WTC11 (cell line): ENCODE measurements at regions not wholly inside any gene's neighbourhood (a gene's known extent, or its start where the extent isn't known, plus 50 kb on each side); places are given as distances from the start of the nearest gene placed in this dataset.

ENCODE experiments used
- ATAC-seq: fragments of 200-7000 bp; cut with Tn5 transposase; 2 replicates; pipeline ENCODE4 v1.10.0; 2021; ENCODE audit warnings: mild to moderate bottlenecking, moderate library complexity
- CTCF ChIA-PET: fragments of 300-600 bp; sonication (Branson Sonifier 250); formaldehyde crosslinking; loops from one replicate; lab custom pipeline; 2021; ENCODE audit warnings: antibody characterized with exemption; lab: Charles Lee
- POLR2A ChIA-PET: fragments of 350-600 bp; sonication (Branson Sonifier 250); formaldehyde crosslinking; loops from one replicate; lab custom pipeline; 2021; ENCODE audit warnings: antibody characterized with exemption; lab: Charles Lee
- DNase-seq: peaks from one replicate; pipeline ENCODE4 v3.0.0; 2021; ENCODE audit warnings: low spot score
- H3K27ac Mint-ChIP-seq: 2 replicates; pipeline ENCODE4 v1.8.0; 2021; ENCODE audit warnings: mixed read lengths
- H3K27me3 Mint-ChIP-seq: 2 replicates; pipeline ENCODE4 v1.8.0; 2021; ENCODE audit warnings: low read depth, mild to moderate bottlenecking, moderate library complexity, mixed read lengths
- H3K36me3 Mint-ChIP-seq: 2 replicates; pipeline ENCODE4 v1.8.0; 2021; ENCODE audit warnings: mixed read lengths
- H3K4me1 Mint-ChIP-seq: 2 replicates; pipeline ENCODE4 v1.8.0; 2022; ENCODE audit warnings: mixed read lengths
- H3K4me3 Mint-ChIP-seq: 2 replicates; pipeline ENCODE4 v1.8.0; 2021; ENCODE audit warnings: mild to moderate bottlenecking, moderate library complexity, mixed read lengths
- H3K9me3 Mint-ChIP-seq: 2 replicates; pipeline ENCODE4 v1.8.0; 2021; ENCODE audit warnings: mixed read lengths
- ATF3 ChIP-seq: sonication (generic); formaldehyde crosslinking; conservative IDR thresholded peaks from 2 replicates; pipeline ENCODE4 v1.8.1; 2022; ENCODE audit warnings: mild to moderate bottlenecking, missing genetic modification reagents
- CBFB ChIP-seq: sonication (generic); formaldehyde crosslinking; IDR thresholded peaks from 2 replicates; pipeline ENCODE4 v1.8.1; 2022; ENCODE audit warnings: mild to moderate bottlenecking, low read depth, missing genetic modification reagents
- CREB1 ChIP-seq: sonication (generic); formaldehyde crosslinking; IDR thresholded peaks from 2 replicates; pipeline ENCODE4 v1.8.0; 2023; ENCODE audit warnings: mild to moderate bottlenecking, missing genetic modification reagents
- E2F4 ChIP-seq: sonication (generic); formaldehyde crosslinking; IDR thresholded peaks from 2 replicates; pipeline ENCODE4 v1.8.1; 2022; ENCODE audit warnings: low read depth, mild to moderate bottlenecking, moderate library complexity, missing genetic modification reagents, borderline replicate concordance
- ELF4 ChIP-seq: sonication (generic); formaldehyde crosslinking; IDR thresholded peaks from 2 replicates; pipeline ENCODE4 v1.8.1; 2022; ENCODE audit warnings: low read depth, mild to moderate bottlenecking, moderate library complexity, missing genetic modification reagents
- FOXJ3 ChIP-seq: sonication (generic); formaldehyde crosslinking; IDR thresholded peaks from 2 replicates; pipeline ENCODE4 v1.9.0; 2021; ENCODE audit warnings: missing genetic modification reagents, mild to moderate bottlenecking, borderline replicate concordance
- GRHL2 ChIP-seq: fragments of 250-450 bp; sonication (Bioruptor Pico); IDR thresholded peaks from 2 replicates; pipeline ENCODE4 v1.8.0; 2022; ENCODE audit warnings: mild to moderate bottlenecking, moderate library complexity; ENCODE audit not compliant: insufficient replicate concordance, severe bottlenecking
- GTF2I ChIP-seq: fragments of 250-450 bp; sonication (Bioruptor Pico); conservative IDR thresholded peaks from 2 replicates; pipeline ENCODE4 v1.4.0; 2021; ENCODE audit warnings: mild to moderate bottlenecking
- HMGA2 ChIP-seq: fragments of 250-450 bp; sonication (Bioruptor Pico); IDR thresholded peaks from 2 replicates; pipeline ENCODE4 v1.4.0; 2021; ENCODE audit warnings: mild to moderate bottlenecking, moderate library complexity
- HMGXB4 ChIP-seq: sonication (generic); formaldehyde crosslinking; IDR thresholded peaks from 2 replicates; pipeline ENCODE4 v1.8.1; 2023; ENCODE audit warnings: mild to moderate bottlenecking, moderate library complexity, missing genetic modification reagents
- JAZF1 ChIP-seq: fragments of 250-450 bp; sonication (Bioruptor Pico); IDR thresholded peaks from 2 replicates; pipeline ENCODE4 v1.9.0; 2021; ENCODE audit warnings: moderate library complexity, mild to moderate bottlenecking, inconsistent platforms
- MXD4 ChIP-seq: fragments of 250-450 bp; sonication (Bioruptor Pico); IDR thresholded peaks from 2 replicates; pipeline ENCODE4 v1.8.0; 2021; ENCODE audit warnings: mild to moderate bottlenecking, moderate library complexity, borderline replicate concordance
- NFYB ChIP-seq: sonication (generic); formaldehyde crosslinking; conservative IDR thresholded peaks from 2 replicates; pipeline ENCODE4 v1.8.0; 2022; ENCODE audit warnings: low read depth, missing genetic modification reagents
- NR2C2 ChIP-seq: sonication (generic); formaldehyde crosslinking; IDR thresholded peaks from 2 replicates; pipeline ENCODE4 v1.8.0; 2022; ENCODE audit warnings: mild to moderate bottlenecking, missing genetic modification reagents
- NR3C1 ChIP-seq: sonication (generic); formaldehyde crosslinking; conservative IDR thresholded peaks from 2 replicates; pipeline ENCODE4 v1.8.1; 2023; ENCODE audit warnings: low read depth, mild to moderate bottlenecking, missing genetic modification reagents
- OVOL2 ChIP-seq: fragments of 250-450 bp; sonication (Bioruptor Pico); IDR thresholded peaks from 2 replicates; pipeline ENCODE4 v1.9.0; 2021; ENCODE audit warnings: mild to moderate bottlenecking, borderline replicate concordance
- SMAD3 ChIP-seq: sonication (generic); formaldehyde crosslinking; IDR thresholded peaks from 2 replicates; pipeline ENCODE4 v1.8.0; 2022; ENCODE audit warnings: missing genetic modification reagents, mild to moderate bottlenecking, borderline replicate concordance
- SMAD4 ChIP-seq: sonication (generic); formaldehyde crosslinking; IDR thresholded peaks from 2 replicates; pipeline ENCODE4 v1.8.0; 2022; ENCODE audit warnings: mild to moderate bottlenecking, missing genetic modification reagents
- SOX15 ChIP-seq: fragments of 250-450 bp; sonication (Bioruptor Pico); IDR thresholded peaks from 2 replicates; pipeline ENCODE4 v1.9.0; 2021; ENCODE audit warnings: mild to moderate bottlenecking
- TP53 ChIP-seq: sonication (generic); formaldehyde crosslinking; IDR thresholded peaks from 2 replicates; pipeline ENCODE4 v1.8.1; 2023; ENCODE audit warnings: mild to moderate bottlenecking, missing genetic modification reagents
- ZNF317 ChIP-seq: sonication (generic); formaldehyde crosslinking; IDR thresholded peaks from 2 replicates; pipeline ENCODE4 v1.8.1; 2023; ENCODE audit warnings: low read depth, mild to moderate bottlenecking, moderate library complexity, missing genetic modification reagents, borderline replicate concordance
- ZNF396 ChIP-seq: fragments of 250-450 bp; sonication (Bioruptor Pico); IDR thresholded peaks from 2 replicates; pipeline ENCODE4 v1.8.0; 2021; ENCODE audit warnings: mild to moderate bottlenecking, moderate library complexity, borderline replicate concordance
- ZNF416 ChIP-seq: fragments of 250-450 bp; sonication (Bioruptor Pico); IDR thresholded peaks from 2 replicates; pipeline ENCODE4 v1.9.0; 2021; ENCODE audit warnings: mild to moderate bottlenecking, inconsistent platforms
- ZNF532 ChIP-seq: fragments of 250-450 bp; sonication (Bioruptor Pico); IDR thresholded peaks from 2 replicates; pipeline ENCODE4 v1.9.0; 2021; ENCODE audit warnings: mild to moderate bottlenecking, borderline replicate concordance
- ZNF671 ChIP-seq: fragments of 250-450 bp; sonication (Bioruptor Pico); IDR thresholded peaks from 2 replicates; pipeline ENCODE4 v1.8.0; 2021; ENCODE audit warnings: mild to moderate bottlenecking
- TF ChIP-seq, protein P1 (sequence below): fragments of 250-450 bp; sonication (Bioruptor Pico); IDR thresholded peaks from 2 replicates; pipeline ENCODE4 v1.9.0; 2021; ENCODE audit warnings: mild to moderate bottlenecking
- TF ChIP-seq, protein P2 (sequence below): fragments of 250-450 bp; sonication (Bioruptor Pico); IDR thresholded peaks from 2 replicates; pipeline ENCODE4 v1.9.0; 2021; ENCODE audit warnings: mild to moderate bottlenecking

- TF ChIP-seq HMGXB4 (no peak), ATF3 (CRISPR knock-in tag) (no peak)
These were observed 459.5 kb downstream of the PTPRU start (continued) for GRCh38 chr1:29695803-29696202.

GRCh38 chr1:29695036-29695435 lies 458.7 kb downstream of the PTPRU start:
- H3K4me1 Mint-ChIP-seq, result peaks cover 7% of the 10 kb centered on the region

GRCh38 chr1:29691499-29691898 lies 455.2 kb downstream of the PTPRU start:
- Mint-ChIP-seq H3K27me3 (no peaks in the 10 kb centered on the region), H3K36me3 (peaks cover 5% of the 10 kb centered on the region; the same call in 1 of the 2 replicates), H3K4me1 (peaks cover 5% of the 10 kb centered on the region; the same call in 1 of the 2 replicates), H3K27ac (no peak overlapping the region), H3K4me3 (no peak overlapping the region), H3K9me3 (peaks cover 12% of the 10 kb centered on the region)
- DNase-seq (no peak), ATAC-seq (no peak)
- POLR2A ChIA-PET, result no interaction called here
- CTCF ChIA-PET, result no interaction called here
- TF ChIP-seq ZNF416 (CRISPR knock-in tag) (no peak), ZNF532 (no peak), JAZF1 (no peak), ZNF396 (CRISPR knock-in tag) (no peak), HMGA2 (no peak), TP53 (CRISPR knock-in tag) (no peak), ZNF317 (CRISPR knock-in tag) (no peak)
- TF ChIP-seq, protein P1, sequence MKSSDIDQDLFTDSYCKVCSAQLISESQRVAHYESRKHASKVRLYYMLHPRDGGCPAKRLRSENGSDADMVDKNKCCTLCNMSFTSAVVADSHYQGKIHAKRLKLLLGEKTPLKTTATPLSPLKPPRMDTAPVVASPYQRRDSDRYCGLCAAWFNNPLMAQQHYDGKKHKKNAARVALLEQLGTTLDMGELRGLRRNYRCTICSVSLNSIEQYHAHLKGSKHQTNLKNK (CRISPR knock-in tag), result no peak

More at GRCh38 chr1:29695036-29695435, 458.7 kb downstream of the PTPRU start:
- ChIA-PET CTCF (interaction anchor here (1.7 to 2.2 kb wide), 2 partner anchors 9 to 363 kb away, joined by 3 to 13 read pairs; no protein-coding TSS in a partner anchor), POLR2A (no interaction called here)
- TF ChIP-seq CREB1 (CRISPR knock-in tag) (no peak), NFYB (CRISPR knock-in tag) (no peak), NR2C2 (CRISPR knock-in tag) (no peak), SMAD3 (CRISPR knock-in tag) (no peak), OVOL2 (CRISPR knock-in tag) (no peak), E2F4 (CRISPR knock-in tag) (no peak), GRHL2 (CRISPR knock-in tag) (no peak), ZNF671 (CRISPR knock-in tag) (no peak), SMAD4 (CRISPR knock-in tag) (no peak), ZNF317 (CRISPR knock-in tag) (no peak), NR3C1 (CRISPR knock-in tag) (no peak), GTF2I (no peak), MXD4 (no peak), FOXJ3 (no peak), SOX15 (CRISPR knock-in tag) (no peak), CBFB (CRISPR knock-in tag) (no peak), ELF4 (no peak)
- TF ChIP-seq, protein P2, sequence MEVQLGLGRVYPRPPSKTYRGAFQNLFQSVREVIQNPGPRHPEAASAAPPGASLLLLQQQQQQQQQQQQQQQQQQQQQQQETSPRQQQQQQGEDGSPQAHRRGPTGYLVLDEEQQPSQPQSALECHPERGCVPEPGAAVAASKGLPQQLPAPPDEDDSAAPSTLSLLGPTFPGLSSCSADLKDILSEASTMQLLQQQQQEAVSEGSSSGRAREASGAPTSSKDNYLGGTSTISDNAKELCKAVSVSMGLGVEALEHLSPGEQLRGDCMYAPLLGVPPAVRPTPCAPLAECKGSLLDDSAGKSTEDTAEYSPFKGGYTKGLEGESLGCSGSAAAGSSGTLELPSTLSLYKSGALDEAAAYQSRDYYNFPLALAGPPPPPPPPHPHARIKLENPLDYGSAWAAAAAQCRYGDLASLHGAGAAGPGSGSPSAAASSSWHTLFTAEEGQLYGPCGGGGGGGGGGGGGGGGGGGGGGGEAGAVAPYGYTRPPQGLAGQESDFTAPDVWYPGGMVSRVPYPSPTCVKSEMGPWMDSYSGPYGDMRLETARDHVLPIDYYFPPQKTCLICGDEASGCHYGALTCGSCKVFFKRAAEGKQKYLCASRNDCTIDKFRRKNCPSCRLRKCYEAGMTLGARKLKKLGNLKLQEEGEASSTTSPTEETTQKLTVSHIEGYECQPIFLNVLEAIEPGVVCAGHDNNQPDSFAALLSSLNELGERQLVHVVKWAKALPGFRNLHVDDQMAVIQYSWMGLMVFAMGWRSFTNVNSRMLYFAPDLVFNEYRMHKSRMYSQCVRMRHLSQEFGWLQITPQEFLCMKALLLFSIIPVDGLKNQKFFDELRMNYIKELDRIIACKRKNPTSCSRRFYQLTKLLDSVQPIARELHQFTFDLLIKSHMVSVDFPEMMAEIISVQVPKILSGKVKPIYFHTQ (CRISPR knock-in tag), result no peak
- TF ChIP-seq, protein P1 (CRISPR knock-in tag), result no peak
- no peak overlapping the region for H3K27ac Mint-ChIP-seq
- no peaks in the 10 kb centered on the region for H3K27me3 Mint-ChIP-seq
- peaks cover 5% of the 10 kb centered on the region; the same call in 1 of the 2 replicates for H3K36me3 Mint-ChIP-seq
- ATAC-seq (no peak), DNase-seq (no peak)
- H3K9me3 Mint-ChIP-seq, result peaks cover 12% of the 10 kb centered on the region
- no peak overlapping the region for H3K4me3 Mint-ChIP-seq
